GM18868 (cell line): ENCODE measurements at regions not wholly inside any gene's neighbourhood (a gene's known extent, or its start where the extent isn't known, plus 50 kb on each side); places are given as distances from the start of the nearest gene placed in this dataset.

Experiments
- ATAC-seq: cut with Tn5 transposase; IDR thresholded peaks from one replicate; pipeline ENCODE4 v1.9.1; 2021; ENCODE audit warnings: mild to moderate bottlenecking, moderate library complexity; ENCODE audit not compliant: unreplicated experiment

DNA sequence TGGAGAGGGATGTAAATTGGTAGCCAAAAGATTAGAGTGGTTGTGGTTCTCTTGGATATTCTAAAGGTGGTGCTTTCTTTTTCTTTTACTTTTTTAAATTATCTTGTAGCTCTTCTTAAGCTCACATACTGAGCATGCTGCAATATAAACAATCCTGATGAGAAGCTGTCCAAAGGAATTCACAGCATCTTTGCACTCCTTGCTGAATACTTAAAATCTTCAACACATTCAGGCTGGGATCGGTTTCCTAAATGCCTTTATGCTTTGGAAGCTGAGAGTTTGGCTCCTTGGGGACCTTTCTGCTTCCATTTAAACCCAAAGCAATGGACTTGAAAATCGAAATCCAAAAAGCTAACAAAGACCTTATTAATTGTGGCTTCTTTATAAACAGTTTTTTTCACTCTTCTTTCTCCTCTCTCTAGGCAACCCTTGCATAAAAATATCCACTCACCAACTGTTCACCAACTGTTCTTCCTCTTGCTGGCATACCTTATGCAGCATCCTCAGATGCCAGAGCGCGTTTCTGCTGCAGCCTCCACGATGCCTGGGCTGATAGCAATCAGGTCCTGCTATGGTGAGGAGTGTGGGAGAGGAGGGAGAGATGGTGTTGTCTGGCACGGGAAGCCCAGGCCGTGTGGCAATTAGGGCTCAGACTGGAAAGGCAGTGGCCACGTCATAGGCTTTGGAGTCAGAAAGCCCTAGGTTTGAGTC, 535.8 kb upstream of the DAB1 start:
- ATAC-seq: no peak

DNA sequence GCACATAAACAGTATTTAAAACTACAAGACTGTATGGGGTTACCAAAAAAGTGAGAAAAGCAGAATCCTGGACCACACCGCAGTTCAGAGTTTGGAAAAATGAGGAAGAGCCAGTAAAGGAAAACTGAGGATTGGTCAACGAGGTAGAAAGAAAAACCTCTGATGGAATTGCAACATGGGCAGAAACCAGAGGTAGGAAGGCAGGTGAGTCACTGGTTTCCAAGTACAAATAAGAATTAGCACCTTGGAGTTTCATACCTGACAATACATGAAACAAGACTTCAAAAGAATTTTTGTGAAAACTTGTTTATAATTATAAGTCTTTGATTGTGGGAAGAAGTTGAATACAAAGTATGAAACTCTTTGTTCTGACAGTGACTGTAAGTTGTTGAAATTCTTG, 533.7 kb upstream of the DAB1 start:
- no peak for ATAC-seq

DNA sequence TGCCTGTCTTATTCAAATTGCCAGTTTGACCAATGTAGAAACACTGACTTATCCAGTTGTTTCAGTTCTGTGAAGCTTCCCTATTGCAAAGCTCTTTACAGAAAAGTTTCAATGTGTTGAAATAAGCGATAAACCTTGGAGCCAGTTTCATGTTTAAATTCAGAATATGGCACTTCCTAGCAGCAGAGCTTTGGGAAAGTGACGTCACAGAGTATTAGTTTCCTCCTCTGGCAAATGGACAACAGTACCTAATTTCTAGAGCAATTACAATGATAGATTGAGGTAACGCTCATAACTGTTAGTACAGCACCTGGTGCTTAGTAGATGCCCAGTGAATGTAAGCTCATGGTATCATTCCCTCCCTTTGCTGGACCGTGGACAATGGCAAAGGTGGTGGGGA, 527.5 kb upstream of the DAB1 start:
- no peak for ATAC-seq

DNA sequence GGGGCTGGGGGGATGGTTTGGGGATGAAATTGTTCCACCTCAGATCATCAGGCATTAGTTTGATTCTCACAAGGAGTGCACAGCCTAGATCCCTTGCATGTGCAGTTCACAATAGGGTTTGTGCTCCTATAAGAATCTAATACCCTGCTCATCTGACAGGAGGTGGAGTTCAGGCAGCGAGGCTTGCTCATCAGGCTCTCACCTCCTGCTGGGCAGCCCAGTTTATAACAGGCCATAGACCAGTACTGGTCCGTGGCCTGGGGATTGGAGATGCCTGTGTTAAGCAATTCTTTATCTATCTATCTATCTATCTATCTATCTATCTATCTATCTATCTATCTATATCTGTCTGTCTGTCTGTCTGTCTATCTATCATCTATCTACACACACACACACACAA, 525.3 kb upstream of the DAB1 start:
- no peak for ATAC-seq

DNA sequence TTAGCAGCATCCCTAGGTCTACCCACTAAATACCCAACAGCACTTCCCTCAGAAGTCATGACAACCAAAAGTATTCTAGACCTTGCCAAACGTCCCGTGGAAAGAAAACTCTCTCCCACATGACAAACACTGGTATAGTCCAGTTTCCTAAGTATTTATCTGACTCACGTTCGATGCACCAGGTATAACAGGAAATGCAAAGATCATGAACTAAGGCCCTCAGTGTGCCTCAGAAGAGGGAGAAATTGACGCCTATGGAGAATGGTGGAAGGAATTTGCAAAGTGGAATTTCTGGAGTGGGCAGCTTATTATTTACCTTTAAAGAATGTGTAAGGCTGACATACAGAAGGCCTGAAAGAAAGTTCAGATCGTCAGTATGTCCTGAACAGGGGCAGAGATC, 523.6 kb upstream of the DAB1 start:
- no peak for ATAC-seq

DNA sequence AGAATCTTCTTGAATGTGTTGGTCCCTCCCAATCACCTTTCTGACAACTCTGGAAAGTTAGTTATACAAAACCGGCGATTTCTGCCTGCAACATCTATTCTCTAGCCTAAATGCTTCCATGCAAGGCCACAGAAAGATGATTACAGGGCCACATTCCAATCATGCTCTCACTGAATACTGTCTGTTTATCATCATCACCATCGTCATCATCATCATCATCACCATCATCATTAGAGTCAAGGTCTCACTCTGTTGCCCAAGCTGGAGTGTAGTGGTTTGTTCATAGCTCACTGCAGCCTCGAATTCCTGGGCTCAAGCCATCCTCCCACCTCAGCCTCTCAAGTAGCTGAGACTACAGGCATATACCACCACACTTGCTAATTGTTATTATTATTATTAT, 521.2 kb upstream of the DAB1 start:
- no peak for ATAC-seq

DNA sequence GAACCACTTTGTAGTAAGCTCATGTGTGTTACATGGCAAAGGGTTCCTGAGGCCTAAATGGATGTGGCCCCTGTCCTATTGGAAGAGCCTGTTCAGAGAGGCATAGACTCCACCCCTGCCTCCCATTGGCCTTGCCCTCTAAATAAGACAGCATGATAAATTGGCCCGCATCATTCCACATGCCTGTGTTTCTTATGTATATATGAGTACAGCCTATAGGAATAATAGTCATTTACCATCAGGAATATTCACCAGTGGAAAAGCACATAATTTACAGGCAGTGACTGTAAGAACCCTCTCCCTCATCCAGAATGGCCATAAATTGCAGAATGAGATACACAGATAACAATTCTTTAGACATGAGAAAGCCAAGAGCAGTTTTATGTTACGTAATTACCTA, 519.5 kb upstream of the DAB1 start:
- no peak for ATAC-seq

DNA sequence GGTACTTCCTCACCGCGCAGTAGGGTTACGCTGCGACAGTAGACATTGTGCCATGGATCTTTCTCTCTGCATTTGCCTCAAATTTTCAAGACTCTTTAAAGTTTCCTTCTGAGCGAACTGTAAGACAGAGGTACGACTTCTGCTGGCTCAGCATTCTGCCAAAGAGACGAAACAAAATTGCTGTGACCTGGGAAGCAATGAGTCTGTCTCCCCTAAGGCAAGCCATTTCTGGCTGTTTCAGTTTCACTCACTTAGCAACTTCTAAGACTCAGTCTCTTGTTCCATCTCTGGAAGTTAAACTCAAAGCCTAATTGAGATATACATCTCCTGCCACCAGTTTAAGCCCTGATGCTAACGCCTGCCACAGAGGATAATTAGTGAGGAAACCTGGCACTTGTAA, 510.9 kb upstream of the DAB1 start:
- no peak for ATAC-seq

DNA sequence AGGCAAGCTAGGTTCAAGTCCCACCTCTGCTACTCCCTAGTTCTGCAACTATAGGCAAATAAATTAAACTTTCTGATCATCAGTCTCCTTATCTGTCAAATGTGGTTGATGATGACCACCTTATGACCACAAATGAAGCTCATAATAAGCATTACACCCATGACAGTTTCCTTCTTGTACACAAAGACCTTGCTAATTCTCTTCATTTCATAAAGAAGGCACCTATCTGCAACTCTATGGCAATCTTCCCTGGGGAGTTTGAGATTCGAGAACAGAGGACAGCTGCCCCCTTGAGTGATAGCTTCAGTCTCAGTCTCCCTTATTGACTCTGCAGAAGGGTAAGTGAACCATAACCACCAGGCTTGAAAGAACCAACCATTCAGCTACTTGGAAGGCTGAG, 503.1 kb upstream of the DAB1 start:
- ATAC-seq: no peak

DNA sequence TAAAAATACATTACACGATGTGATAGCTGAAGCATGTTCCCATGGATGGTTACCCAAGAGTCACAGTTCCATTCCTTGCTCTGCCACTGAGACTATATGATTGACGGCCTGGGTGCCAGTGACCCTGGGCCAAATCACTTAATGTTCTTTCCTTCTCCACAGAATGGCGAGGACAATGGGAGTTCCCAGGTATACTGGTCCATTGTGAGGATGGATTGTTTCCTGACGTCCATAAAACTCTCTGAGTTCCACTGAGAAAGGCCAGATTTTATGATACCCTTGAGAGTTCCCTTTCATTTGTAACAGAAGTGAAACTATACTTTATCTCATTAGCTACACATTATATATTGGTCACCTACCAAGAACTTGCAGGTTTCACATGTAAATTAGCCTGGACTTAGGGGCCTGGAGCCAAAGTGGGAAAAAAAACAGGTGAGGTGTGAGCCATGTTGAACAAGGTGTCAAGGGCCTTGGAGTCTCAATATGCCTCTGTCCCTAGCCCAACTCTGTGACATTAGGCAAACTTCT, 502.2 kb upstream of the DAB1 start:
- ATAC-seq: no peak

DNA sequence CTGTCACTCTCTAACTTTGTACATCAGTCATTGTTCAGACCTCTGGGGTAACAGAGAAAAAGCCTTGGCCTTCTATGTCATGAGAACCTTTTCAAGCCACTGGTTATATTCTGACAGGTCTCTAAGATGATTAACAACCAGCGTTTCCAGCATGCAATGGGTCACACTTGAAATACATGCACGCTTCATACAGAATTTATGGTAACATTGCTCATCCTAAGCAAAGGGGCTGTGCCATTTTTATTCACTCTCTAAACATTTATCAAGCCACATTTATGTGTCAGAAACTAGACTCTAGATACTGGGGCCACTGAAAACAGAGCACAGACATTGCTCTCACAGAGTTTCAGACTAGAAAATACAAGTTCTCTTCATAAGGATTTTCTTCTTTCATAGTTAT, 501.4 kb upstream of the DAB1 start:
- ATAC-seq: no peak

DNA sequence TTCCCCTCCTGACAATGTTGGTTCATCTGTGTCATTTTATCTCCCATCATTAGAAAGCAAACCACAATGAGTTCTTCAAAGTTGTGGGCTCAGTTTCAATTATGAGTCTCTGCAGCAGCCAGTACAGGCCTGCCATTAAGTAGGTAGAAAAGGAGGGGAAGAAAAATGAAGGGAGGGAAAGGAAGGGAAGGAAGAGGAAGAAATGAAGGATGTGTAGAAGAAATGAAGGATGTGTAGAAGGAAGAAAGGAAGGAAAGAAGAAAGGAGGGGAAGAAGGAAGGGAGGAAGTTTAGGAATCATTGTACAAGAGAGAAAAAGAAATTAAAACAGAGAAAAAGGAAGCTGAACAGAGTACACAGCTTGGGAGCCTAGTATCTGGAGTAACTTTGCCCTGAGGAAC, 498.3 kb upstream of the DAB1 start:
- no peak for ATAC-seq

DNA sequence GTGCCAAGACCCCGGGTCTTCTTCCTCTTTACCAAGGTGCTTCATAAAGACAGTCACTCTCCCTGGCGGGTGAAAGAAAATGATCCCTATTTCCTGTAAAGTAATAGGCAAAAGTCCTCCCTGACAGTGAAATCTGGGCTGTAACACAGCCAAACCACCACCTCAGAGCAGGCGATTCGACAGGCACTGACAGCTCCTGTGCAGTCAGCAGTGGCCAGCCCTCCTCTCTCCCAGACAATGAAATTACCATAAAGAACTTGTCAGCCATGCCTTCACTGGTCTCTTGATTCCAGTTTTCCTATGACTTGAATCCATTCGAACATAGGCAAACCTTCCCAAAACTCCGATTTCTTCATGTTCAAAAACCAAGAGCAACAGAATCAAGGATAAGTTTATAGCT, 492.2 kb upstream of the DAB1 start:
- ATAC-seq: no peak

DNA sequence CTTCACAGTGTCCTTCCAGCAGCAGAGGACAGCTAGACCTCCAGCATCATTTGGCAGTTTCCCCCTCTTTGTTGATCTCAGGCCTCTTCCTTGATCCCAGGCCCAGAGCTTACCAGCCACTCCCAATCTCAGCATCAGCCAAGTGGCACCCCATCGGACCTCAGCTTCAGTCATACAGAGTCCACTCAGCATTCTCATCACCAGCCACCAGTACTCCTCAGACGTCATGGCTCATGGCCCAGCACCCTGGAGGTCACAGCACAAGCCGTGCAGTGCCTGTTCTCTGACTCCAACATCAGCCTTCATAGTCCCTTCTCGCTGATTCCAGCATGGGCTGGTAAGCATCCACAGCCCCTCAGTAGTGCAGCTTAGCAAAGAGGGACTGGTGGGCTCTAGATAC, 487.6 kb upstream of the DAB1 start:
- no peak for ATAC-seq

DNA sequence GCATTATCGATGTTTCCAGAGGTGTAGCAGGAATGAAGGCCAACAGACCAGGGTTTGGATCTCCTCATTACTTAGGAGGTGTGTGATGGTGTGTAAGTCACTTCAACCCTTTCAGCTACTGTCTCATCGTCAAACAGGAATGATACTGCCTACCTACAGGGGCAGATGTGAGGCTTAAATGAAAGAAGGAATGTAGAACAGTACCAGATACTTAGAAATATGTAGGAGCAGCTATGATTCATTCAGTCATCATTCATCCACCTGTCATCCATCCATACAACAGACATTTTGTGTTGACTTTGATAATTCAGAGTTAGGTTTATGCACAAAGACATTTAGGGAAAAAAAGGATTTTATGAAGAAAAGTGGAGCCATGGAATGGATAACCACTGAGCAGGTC, 486.9 kb upstream of the DAB1 start:
- ATAC-seq: no peak

DNA sequence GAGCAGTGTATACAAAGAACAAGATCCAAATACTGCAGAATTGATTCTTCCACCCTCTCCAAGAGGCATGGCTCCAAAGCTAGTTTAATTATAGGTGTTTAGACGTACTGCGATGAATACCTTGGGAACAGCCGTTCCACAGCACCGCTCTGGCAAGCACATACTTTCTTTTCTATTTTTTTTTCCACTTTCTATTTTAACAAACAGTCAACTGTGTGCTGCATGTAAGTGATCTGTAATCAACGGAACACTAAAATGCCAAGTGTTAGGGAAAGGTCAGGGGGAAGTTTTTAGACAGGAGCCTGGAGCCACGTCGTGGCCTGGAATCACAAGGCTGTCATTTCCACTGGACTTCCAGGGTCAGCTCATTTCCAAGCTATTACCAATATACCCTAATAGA, 486.4 kb upstream of the DAB1 start:
- no peak for ATAC-seq

DNA sequence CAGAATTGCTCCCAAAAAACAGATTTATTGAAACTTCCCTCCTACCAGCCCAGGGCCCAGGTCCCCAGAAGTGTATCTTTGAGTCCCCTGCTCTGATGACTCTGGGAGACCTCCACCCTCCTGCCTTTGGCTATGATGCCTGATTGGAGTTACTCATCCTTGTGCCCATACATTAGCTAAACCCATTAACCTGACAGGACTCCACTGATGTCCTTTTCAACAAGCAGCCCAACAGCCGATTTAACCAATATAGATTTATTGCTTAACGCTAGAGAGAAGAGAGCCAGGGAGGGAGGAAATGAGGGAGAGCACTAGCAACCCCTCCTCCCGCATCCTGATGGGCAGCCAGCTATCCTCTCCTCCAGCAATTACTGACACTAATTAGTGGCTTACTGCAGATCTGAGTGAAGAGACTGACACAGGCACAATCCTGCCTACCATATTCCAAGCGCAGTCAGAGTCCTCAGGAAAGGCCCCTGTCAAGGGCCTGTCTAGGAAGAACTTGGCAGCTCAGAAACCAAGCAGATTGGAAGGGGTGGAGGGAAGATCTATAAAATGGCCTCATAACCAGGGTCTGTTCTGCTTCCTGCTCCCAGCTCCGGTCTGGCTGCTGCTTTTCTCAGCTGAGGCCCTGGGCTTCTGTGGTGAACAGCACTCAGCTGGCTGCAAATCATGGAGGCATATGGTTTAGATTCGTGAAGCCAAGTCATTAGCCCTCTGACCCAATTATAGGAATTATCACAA, 484.5 kb upstream of the DAB1 start:
- ATAC-seq: no peak

DNA sequence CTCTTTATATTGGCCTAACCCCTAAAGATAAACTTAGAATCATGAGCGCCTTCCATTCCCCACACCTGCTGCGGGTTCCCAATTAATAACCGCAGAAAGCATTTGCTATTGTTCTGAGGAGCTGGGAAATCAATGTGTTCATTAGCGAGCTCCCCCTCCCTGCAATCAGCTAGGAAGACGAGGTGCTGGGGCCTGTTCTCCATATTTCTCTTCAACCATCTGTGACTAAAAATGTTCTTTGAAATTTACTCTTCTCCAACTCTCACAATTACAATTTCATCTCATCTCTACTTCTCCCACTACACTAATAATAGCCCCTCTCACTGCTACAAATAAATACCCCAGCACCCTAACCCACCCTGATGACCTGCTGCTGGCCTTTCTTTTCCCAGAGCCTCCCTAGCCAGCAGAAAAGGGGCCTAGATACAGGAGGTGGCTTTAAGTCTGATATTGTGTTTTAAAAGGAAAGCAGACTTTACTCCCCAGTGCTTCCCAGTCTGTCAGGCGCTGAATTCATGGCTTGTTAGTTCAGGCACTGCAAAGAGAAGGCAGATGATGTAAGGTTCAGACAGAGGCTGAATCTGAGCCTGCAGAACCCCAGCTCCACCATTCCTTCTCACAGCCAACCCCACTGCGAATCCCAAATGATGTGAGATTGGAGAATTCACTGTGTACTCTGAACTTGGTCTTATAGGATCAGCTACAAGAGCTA, 477.5 kb upstream of the DAB1 start:
- no peak for ATAC-seq

DNA sequence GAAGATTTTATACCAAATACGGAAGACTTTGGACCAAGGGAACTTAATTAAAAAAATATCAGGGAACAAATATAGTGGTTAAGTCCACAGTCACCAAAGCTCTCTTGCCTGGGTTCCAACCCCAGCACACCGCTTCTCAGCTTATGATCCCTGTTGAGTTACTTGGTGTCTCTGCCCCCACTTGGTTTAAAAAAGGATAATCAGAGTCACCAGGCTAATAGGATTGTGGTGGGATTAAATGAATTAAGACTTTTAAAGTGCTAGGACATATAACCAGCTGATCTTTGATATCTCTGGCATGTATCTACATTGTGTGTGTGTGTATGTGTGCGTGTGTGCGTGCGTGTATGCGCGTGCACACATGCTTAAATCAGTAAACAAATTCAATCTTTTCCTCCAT, 474.7 kb upstream of the DAB1 start:
- no peak for ATAC-seq

DNA sequence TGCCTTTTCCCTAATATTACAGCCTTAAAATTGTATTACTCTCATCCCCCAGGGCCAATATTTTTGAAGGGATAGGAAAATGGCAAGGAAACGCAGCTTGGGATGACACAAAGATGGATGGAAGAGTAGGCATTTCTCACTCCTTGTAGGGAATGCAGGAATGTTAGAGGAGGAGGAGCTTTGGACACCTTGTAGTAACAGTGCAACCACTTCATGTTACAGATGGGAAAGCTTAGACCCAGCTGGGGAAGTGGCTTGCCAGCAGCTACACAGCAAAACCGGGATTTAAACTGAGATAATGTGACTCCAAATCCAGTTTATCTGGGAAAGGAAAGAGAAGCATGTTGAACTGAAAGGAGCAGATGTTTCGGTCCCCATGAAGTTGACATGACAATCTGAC, 473.7 kb upstream of the DAB1 start:
- no peak for ATAC-seq

DNA sequence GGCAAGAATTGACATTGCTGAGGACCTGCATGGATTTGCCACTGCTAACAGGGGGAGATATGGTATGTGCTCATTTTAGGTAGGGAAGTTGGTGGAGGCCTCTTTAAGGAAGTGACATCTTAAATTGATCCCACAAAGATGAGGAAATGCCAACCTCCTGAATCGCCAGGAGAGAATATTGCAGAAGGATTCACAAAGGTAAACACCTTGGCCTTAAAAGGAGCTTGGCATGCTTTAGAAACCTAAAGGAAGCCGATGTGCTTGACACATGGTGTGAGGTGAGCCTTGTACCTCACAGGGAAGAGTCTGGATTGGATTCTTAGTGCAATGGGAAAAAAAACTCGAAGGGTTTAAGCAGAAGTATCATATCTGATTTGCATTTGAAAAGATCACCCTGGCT, 470.5 kb upstream of the DAB1 start:
- ATAC-seq: no peak
